GM23248 (cell line): ENCODE measurements at regions not wholly inside any gene's neighbourhood (a gene's known extent, or its start where the extent isn't known, plus 50 kb on each side); places are given as distances from the start of the nearest gene placed in this dataset.

ENCODE experiments used
- DNase-seq: peaks from one replicate; pipeline ENCODE4 v3.0.0-alpha.2; 2015
- H2AFZ ChIP-seq: fragments of 200-600 bp; sonication (generic); 2 replicates; pipeline ENCODE4 v1.6.1; 2016; ENCODE audit warnings: antibody characterized with exemption
- H3F3A ChIP-seq: fragments of 200-600 bp; sonication (generic); 2 replicates; pipeline ENCODE4 v1.6.1; 2016; ENCODE audit warnings: mild to moderate bottlenecking, antibody characterized with exemption, mixed run types; ENCODE audit not compliant: insufficient read depth
- H3K27ac ChIP-seq: fragments of 200-600 bp; sonication (generic); 2 replicates; pipeline ENCODE4 v1.5.1; 2016; ENCODE audit warnings: mild to moderate bottlenecking
- H3K27me3 ChIP-seq: fragments of 200-600 bp; sonication (generic); replicated peaks from 2 replicates; pipeline ENCODE4 v1.6.1; 2016; ENCODE audit warnings: mild to moderate bottlenecking; ENCODE audit not compliant: insufficient read depth
- H3K36me3 ChIP-seq: fragments of 200-600 bp; sonication (generic); 2 replicates; pipeline ENCODE4 v1.6.1; 2016; ENCODE audit warnings: low read depth, mild to moderate bottlenecking
- H3K4me1 ChIP-seq: fragments of 200-600 bp; sonication (generic); 2 replicates; pipeline ENCODE4 v1.6.1; 2016; ENCODE audit warnings: mild to moderate bottlenecking; ENCODE audit not compliant: insufficient read depth
- H3K4me2 ChIP-seq: fragments of 200-600 bp; sonication (generic); one replicate; pipeline ENCODE4 v1.6.1; 2016; ENCODE audit warnings: mild to moderate bottlenecking; ENCODE audit not compliant: unreplicated experiment
- H3K4me3 ChIP-seq: fragments of 200-600 bp; sonication (generic); 2 replicates; pipeline ENCODE4 v1.5.1; 2016; ENCODE audit warnings: mild to moderate bottlenecking
- H3K79me2 ChIP-seq: fragments of 200-600 bp; sonication (generic); 2 replicates; pipeline ENCODE4 v1.6.1; 2016; ENCODE audit warnings: mild to moderate bottlenecking; ENCODE audit not compliant: insufficient read depth
- H3K9ac ChIP-seq: fragments of 200-600 bp; sonication (generic); 2 replicates; pipeline ENCODE4 v1.6.1; 2016; ENCODE audit warnings: mild to moderate bottlenecking
- H3K9me2 ChIP-seq: fragments of 200-600 bp; sonication (generic); 2 replicates; pipeline ENCODE4 v1.6.1; 2016; ENCODE audit warnings: mixed run types, mild to moderate bottlenecking, moderate library complexity; ENCODE audit not compliant: insufficient read depth
- H3K9me3 ChIP-seq: fragments of 200-600 bp; sonication (generic); one replicate; pipeline ENCODE4 v1.6.1; 2017; ENCODE audit warnings: low read depth
- H4K20me1 ChIP-seq: fragments of 200-600 bp; sonication (generic); 2 replicates; pipeline ENCODE4 v1.6.0; 2016; ENCODE audit not compliant: insufficient read depth
- EZH2 ChIP-seq: fragments of 200-600 bp; sonication (generic); IDR thresholded peaks from 2 replicates; pipeline ENCODE4 v1.6.1; 2018; ENCODE audit warnings: antibody characterized with exemption, mild to moderate bottlenecking; ENCODE audit not compliant: insufficient read depth, poor library complexity, severe bottlenecking
- EZH2phosphoT487 ChIP-seq: fragments of 200-600 bp; sonication (generic); IDR thresholded peaks from 2 replicates; pipeline ENCODE4 v1.6.1; 2018; ENCODE audit warnings: antibody characterized with exemption, moderate library complexity, mild to moderate bottlenecking, low read depth; ENCODE audit not compliant: insufficient read depth
- WGBS, 2 experiments: methylation state at CpG; one replicate each; pipeline ENCODE4 v1.1.6; 2015 to 2017; ENCODE audit warnings: low lambda C conversion rate in 2 of 2, low coverage in 1 of 2; ENCODE audit errors: missing lambda C conversion rate in 2 of 2; 5-methylcytosine and 5-hydroxymethylcytosine counted together
- in situ Hi-C: fragments of 300-500 bp; cut with MboI; formaldehyde crosslinking; loops from 2 replicates; pipeline ENCODE4 v1.15.0; 2020

DNA sequence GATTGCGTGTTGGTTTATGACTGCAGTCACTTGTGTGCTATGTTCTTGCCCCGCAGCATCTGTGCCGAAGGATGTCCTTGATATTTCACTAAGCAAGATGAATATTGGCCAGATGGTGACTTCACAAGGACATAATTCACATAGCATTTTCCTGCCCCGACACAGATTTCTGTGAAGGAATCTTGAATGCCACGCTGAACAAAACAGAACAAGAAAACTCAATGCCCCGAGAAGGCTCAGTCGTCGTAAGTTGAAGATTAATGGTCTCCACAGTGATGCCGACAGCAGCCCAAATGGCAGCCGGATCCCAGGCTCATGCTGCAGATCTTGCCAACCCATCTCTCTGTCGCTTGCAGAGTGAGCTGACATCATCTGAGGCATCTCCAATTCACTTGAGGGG, 145.9 kb downstream of the CPEB2 start:
- H3K27ac ChIP-seq: no peak overlapping the region
- no peaks in the 10 kb centered on the region for H3K9me2 ChIP-seq
- peak; percentile 34 for DNase-seq
- TF ChIP-seq EZH2 (no peak), EZH2phosphoT487 (no peak)
- peak overlapping the region; percentile 8 for H3K4me2 ChIP-seq
- H3K9ac ChIP-seq: no peak overlapping the region
- H3F3A ChIP-seq: peaks cover 9% of the 10 kb centered on the region
- H2AFZ ChIP-seq: peak overlapping the region; percentile 71
- H3K36me3 ChIP-seq: no peaks in the 10 kb centered on the region
- H3K9me3 ChIP-seq: no peaks in the 10 kb centered on the region
- WGBS, 2 experiments: 27 to 34% methylated on average over 11 of the region's 11 CpGs
- no peaks in the 10 kb centered on the region for H3K27me3 ChIP-seq
- in situ Hi-C loops: no loop called here
- no peak overlapping the region for H3K4me3 ChIP-seq
- no peaks in the 10 kb centered on the region for H4K20me1 ChIP-seq
- no peaks in the 10 kb centered on the region for H3K79me2 ChIP-seq
- peaks cover 18% of the 10 kb centered on the region for H3K4me1 ChIP-seq

DNA sequence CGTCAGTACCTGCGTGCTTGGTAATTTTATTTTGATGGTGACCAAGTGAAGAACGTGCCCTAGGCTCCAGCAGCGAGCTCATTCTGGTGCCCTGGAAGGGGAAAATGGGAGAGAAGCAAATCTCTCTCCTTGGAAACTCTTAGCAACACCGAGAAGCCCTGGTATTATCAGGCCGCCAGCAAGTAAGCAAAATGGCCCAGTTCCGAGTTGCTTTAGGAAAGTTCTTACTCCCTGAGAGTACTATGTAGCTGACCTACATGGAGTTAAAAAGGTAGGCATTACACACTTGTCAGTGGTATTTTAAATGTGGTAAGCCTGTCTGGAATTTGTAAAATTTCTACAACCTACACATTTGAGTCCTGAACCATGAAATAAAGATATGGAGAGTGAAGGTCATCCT, 146.4 kb downstream of the CPEB2 start:
- peaks cover 18% of the 10 kb centered on the region for H3K4me1 ChIP-seq
- 76 to 78% methylated on average over 7 of the region's 7 CpGs for WGBS, 2 experiments

DNA sequence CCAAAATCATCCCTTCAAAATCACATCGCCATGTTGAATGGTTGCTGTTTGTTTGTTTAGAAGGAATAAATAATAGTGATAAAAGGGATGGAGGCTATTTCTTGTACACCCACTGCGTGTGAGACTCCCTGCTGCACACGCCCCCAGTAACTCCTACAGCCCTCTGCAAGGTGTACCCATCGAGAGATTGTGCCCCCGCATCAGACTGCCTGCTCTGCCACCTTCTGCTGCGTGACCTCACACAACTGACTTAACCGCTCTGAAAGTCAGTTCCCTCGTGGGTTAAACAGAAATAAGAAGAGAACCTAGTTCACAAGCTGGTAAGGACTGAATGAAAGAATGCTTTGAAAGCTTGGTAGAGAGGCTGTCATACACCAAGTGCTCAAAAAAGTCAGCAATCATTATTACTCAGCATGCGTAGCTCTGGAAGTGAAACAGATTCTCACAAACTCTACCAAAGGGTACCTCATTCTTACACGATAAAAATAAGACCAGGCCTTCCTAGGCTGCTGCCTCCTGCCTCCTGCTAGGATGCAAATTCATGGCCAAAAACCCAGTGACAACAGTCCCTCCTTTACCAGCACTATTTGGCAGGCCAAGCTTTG, 147.1 kb downstream of the CPEB2 start:
- H2AFZ ChIP-seq: peak overlapping the region; percentile 71
- in situ Hi-C loops: no loop called here
- H3F3A ChIP-seq: peaks cover 9% of the 10 kb centered on the region
- H3K27ac ChIP-seq: peak overlapping the region; percentile 81
- H3K4me3 ChIP-seq: no peak overlapping the region
- no peaks in the 10 kb centered on the region for H4K20me1 ChIP-seq
- no peaks in the 10 kb centered on the region for H3K27me3 ChIP-seq
- H3K36me3 ChIP-seq: no peaks in the 10 kb centered on the region
- no peaks in the 10 kb centered on the region for H3K79me2 ChIP-seq
- H3K4me1 ChIP-seq: peaks cover 18% of the 10 kb centered on the region
- H3K9ac ChIP-seq: peak overlapping the region; percentile 62
- H3K9me3 ChIP-seq: no peaks in the 10 kb centered on the region
- DNase-seq: peak; percentile 65
- 68 to 72% methylated on average over 10 of the region's 10 CpGs for WGBS, 2 experiments
- TF ChIP-seq EZH2phosphoT487 (no peak), EZH2 (no peak)
- H3K4me2 ChIP-seq: peak overlapping the region; percentile 60
- H3K9me2 ChIP-seq: no peaks in the 10 kb centered on the region

More for the DNA sequence above, 146.4 kb downstream of the CPEB2 start:
- H3K27ac ChIP-seq: peak overlapping the region; percentile 81; the same call in 1 of the 2 replicates
- peaks cover 9% of the 10 kb centered on the region for H3F3A ChIP-seq
- no peak overlapping the region for H3K9ac ChIP-seq
- no peak for DNase-seq
- no peaks in the 10 kb centered on the region for H3K9me3 ChIP-seq
- H3K79me2 ChIP-seq: no peaks in the 10 kb centered on the region
- H3K36me3 ChIP-seq: no peaks in the 10 kb centered on the region
- TF ChIP-seq EZH2 (no peak), EZH2phosphoT487 (no peak)
- H3K4me2 ChIP-seq: peak overlapping the region; percentile 60
- H3K27me3 ChIP-seq: no peaks in the 10 kb centered on the region
- no peak overlapping the region for H3K4me3 ChIP-seq
- H2AFZ ChIP-seq: peak overlapping the region; percentile 71
- no peaks in the 10 kb centered on the region for H4K20me1 ChIP-seq
- no peaks in the 10 kb centered on the region for H3K9me2 ChIP-seq
- in situ Hi-C loops: no loop called here

DNA sequence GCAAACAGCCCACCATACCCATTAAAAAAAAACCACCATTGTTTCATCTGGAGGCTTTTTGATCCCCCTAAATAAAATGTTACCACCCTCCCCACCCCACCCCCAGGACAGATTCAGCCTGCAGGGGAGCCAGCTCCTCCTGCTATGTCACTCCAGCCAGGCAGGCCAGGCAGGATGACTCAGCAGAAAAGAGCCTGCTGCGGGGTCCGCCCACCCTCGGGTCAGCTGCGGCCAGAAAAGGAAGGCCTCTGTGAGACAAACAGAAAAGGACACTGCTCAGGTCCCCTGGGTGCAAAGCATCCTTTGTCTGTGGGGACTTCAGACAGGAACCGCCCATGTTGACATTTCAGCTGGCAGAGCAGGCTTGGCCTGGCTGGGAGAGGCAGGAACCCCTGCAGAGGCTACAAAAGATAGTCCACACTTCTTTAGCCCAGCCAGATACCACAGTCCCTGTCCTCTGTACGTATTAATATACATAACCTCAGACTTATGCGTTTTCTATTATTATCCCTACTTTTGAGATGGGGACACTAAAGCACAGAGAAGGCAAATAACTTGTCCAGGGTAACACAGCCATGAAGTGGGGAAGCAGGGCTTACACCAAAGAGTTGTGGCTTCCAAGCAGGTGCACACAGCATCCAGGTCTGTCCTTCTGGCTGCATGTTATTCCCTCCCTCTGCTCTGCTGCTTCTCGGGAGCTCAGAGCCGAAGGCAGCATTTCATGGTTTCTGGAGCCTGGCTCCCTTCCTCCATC, 147.7 kb downstream of the CPEB2 start:
- no peak for TF ChIP-seq EZH2
- no peak for TF ChIP-seq EZH2phosphoT487
- Histone ChIP-seq H2AFZ (peak overlapping the region; percentile 71), H4K20me1 (no peaks in the 10 kb centered on the region), H3F3A (peaks cover 9% of the 10 kb centered on the region), H3K9me2 (no peaks in the 10 kb centered on the region), H3K36me3 (no peaks in the 10 kb centered on the region), H3K9ac (peak overlapping the region; percentile 62), H3K79me2 (no peaks in the 10 kb centered on the region), H3K27ac (peak overlapping the region; percentile 81), H3K4me3 (no peak overlapping the region), H3K27me3 (no peaks in the 10 kb centered on the region), H3K9me3 (no peaks in the 10 kb centered on the region), H3K4me1 (peaks cover 18% of the 10 kb centered on the region), H3K4me2 (peak overlapping the region; percentile 60)
- in situ Hi-C loops: loop anchor here (25.0 kb wide), 1 partner anchor 1488 kb away; no protein-coding TSS in a partner anchor
- DNase-seq: peak; percentile 90
- 24 to 25% methylated on average over 9 of the region's 9 CpGs for WGBS, 2 experiments
